Mucosa of descending colon (tissue), 3 donors: ENCODE measurements at regions not wholly inside any gene's neighbourhood (a gene's known extent, or its start where the extent isn't known, plus 50 kb on each side); places are given as distances from the start of the nearest gene placed in this dataset.

ENCODE experiments used
- ATAC-seq: fragments of 200-7000 bp; cut with Tn5 transposase; one replicate; pipeline ENCODE4 v1.9.1; 2020; ENCODE audit warnings: mild to moderate bottlenecking, moderate library complexity
- DNase-seq, 3 donors: peaks; one replicate each; pipeline ENCODE4 v3.0.0-alpha.2; 2020
- H3K36me3 ChIP-seq: fragments of 200-600 bp; one replicate; pipeline ENCODE4 v1.8.0; 2021; ENCODE audit warnings: low read depth, mild to moderate bottlenecking
- H3K4me1 ChIP-seq: fragments of 200-600 bp; one replicate; pipeline ENCODE4 v1.8.0; 2021; ENCODE audit warnings: low read depth, mild to moderate bottlenecking
- H3K4me3 ChIP-seq: fragments of 200-600 bp; one replicate; pipeline ENCODE4 v1.8.0; 2021; ENCODE audit warnings: mild to moderate bottlenecking
- H3K9me3 ChIP-seq: fragments of 200-600 bp; one replicate; pipeline ENCODE4 v1.8.0; 2021; ENCODE audit warnings: mild to moderate bottlenecking
- intact Hi-C, 2 donors: fragments of 100-400 bp; cut with DNase I in 1 of 2; cut with micrococcal nuclease in 1 of 2; formaldehyde crosslinking; loops; one replicate each; pipeline versions ENCODE4 v1.11.0 to v1.11.1; 2022; cut with DNase I, micrococcal nuclease
- TF ChIP-seq, protein P1 (sequence below): fragments of 200-600 bp; IDR thresholded peaks from one replicate; pipeline ENCODE4 v1.8.0; 2022; ENCODE audit warnings: antibody characterized with exemption, mild to moderate bottlenecking
- donor health status: DM: no; HTN: no; CAD: no; lungs with moderate emphysema.
- donor health status: DM: no; HTN: no; CAD: no.
- donor health status: DM: no; HTN: yes; CAD: no.

DNA sequence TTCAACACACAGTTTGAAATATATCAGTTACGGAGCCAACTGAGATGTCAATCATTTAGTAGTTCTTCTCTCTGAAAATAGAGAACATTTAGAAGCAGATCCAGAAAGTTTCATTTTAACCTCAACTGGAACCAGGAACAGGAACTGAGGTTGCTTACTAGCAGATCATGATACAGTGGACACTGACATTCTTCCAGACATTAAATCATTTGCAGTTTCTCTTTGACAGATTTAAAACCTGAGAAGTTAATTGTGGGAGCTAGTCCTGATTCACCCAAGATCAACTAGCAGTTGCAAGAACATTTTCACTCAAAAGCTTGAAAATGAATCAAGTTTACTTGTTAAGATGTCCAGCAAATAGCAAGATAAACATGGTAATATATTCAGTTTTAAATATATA lies 135.4 kb downstream of the SLC17A6 start:
- TF ChIP-seq, protein P1, sequence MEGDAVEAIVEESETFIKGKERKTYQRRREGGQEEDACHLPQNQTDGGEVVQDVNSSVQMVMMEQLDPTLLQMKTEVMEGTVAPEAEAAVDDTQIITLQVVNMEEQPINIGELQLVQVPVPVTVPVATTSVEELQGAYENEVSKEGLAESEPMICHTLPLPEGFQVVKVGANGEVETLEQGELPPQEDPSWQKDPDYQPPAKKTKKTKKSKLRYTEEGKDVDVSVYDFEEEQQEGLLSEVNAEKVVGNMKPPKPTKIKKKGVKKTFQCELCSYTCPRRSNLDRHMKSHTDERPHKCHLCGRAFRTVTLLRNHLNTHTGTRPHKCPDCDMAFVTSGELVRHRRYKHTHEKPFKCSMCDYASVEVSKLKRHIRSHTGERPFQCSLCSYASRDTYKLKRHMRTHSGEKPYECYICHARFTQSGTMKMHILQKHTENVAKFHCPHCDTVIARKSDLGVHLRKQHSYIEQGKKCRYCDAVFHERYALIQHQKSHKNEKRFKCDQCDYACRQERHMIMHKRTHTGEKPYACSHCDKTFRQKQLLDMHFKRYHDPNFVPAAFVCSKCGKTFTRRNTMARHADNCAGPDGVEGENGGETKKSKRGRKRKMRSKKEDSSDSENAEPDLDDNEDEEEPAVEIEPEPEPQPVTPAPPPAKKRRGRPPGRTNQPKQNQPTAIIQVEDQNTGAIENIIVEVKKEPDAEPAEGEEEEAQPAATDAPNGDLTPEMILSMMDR, result no peak
- H3K4me1 ChIP-seq, result no peaks in the 10 kb centered on the region
- no peak overlapping the region for H3K4me3 ChIP-seq
- DNase-seq (no peak), ATAC-seq (no peak)
- no peaks in the 10 kb centered on the region for H3K9me3 ChIP-seq
- H3K36me3 ChIP-seq, result no peaks in the 10 kb centered on the region
- intact Hi-C loops, result no loop called here

- ATAC-seq (no peak), DNase-seq (no peak)
- intact Hi-C loops, result no loop called here
- no peaks in the 10 kb centered on the region for H3K9me3 ChIP-seq
- no peaks in the 10 kb centered on the region for H3K4me1 ChIP-seq
- no peak overlapping the region for H3K4me3 ChIP-seq
- H3K36me3 ChIP-seq, result no peaks in the 10 kb centered on the region
- TF ChIP-seq, protein P1, result no peak
These were observed 134.1 kb downstream of the SLC17A6 start for GRCh38 chr11:22472306-22472705.

DNA sequence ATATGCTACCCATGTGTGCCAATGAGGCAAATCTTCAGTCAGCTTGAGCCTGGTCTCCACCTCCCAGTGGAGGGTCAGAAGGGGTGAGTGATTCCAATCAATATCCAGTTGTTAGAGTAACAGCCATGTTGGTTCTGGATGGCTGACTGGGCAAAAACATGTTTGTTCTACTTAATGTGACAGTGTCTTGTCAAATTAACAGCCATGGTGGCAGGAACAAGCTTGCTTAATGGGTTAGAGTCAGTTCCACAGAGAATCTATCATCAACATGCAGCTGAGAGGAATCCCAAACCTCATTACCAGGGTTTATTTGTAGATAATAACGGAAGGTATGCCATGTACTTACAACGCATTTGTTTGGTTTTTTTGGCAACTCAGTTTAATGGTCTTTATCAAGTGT lies 133.2 kb downstream of the SLC17A6 start:
- ATAC-seq (no peak), DNase-seq (no peak)
- no peaks in the 10 kb centered on the region for H3K36me3 ChIP-seq
- intact Hi-C loops, result no loop called here
- TF ChIP-seq, protein P1, result no peak
- H3K4me3 ChIP-seq, result no peak overlapping the region
- no peaks in the 10 kb centered on the region for H3K9me3 ChIP-seq
- no peaks in the 10 kb centered on the region for H3K4me1 ChIP-seq

GRCh38 chr11:22467741-22468140 lies 129.6 kb downstream of the SLC17A6 start:
- intact Hi-C loops, result no loop called here
- H3K36me3 ChIP-seq, result no peaks in the 10 kb centered on the region
- TF ChIP-seq, protein P1, result no peak
- H3K9me3 ChIP-seq, result no peaks in the 10 kb centered on the region
- no peak overlapping the region for H3K4me3 ChIP-seq
- ATAC-seq (no peak), DNase-seq (no peak)
- H3K4me1 ChIP-seq, result no peaks in the 10 kb centered on the region

DNA sequence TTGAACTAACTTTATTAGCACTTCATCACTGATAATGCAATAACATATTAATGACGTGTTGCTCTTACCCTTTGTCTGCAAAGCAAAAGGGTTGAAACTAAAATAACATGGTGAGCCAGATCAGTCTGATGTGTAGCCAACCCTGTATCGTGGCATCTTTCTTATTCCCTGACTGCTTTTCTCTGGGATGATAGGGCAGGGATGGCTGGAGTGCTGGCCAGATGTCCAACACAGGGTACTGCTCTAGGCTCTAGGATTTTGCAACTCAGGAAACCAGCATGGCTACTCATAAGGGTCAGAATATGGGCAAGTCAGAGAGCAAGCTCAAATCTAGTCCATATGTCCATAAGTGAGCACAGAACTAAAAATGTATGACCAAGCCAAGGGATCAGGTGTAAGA lies 129.1 kb downstream of the SLC17A6 start:
- H3K4me1 ChIP-seq, result no peaks in the 10 kb centered on the region
- H3K4me3 ChIP-seq, result no peak overlapping the region
- DNase-seq (no peak), ATAC-seq (no peak)
- H3K36me3 ChIP-seq, result no peaks in the 10 kb centered on the region
- TF ChIP-seq, protein P1, result no peak
- intact Hi-C loops, result no loop called here
- H3K9me3 ChIP-seq, result no peaks in the 10 kb centered on the region

- intact Hi-C loops, result no loop called here
- Histone ChIP-seq H3K9me3 (no peaks in the 10 kb centered on the region), H3K4me3 (no peak overlapping the region), H3K4me1 (no peaks in the 10 kb centered on the region), H3K36me3 (no peaks in the 10 kb centered on the region)
- DNase-seq (no peak), ATAC-seq (no peak)
- TF ChIP-seq, protein P1, result no peak
These were observed 128.6 kb downstream of the SLC17A6 start for GRCh38 chr11:22466809-22467208.
